HG02852 (cell line): ENCODE measurements at regions not wholly inside any gene's neighbourhood (a gene's known extent, or its start where the extent isn't known, plus 50 kb on each side); places are given as distances from the start of the nearest gene placed in this dataset.

Experiments used
- ATAC-seq: cut with Tn5 transposase; IDR thresholded peaks from one replicate; pipeline ENCODE4 v1.9.1; 2021; ENCODE audit warnings: mild to moderate bottlenecking, moderate library complexity; ENCODE audit not compliant: unreplicated experiment

- ATAC-seq = no peak
Measured at GRCh38 chr15:62431817-62432216, 266.7 kb upstream of the C2CD4B start.

- ATAC-seq = no peak
Measured at GRCh38 chr15:62432702-62433398, 267.8 kb upstream of the C2CD4B start.

- no peak for ATAC-seq
Measured at GRCh38 chr15:62436235-62436634, 271.1 kb upstream of the C2CD4B start.

GRCh38 chr15:62437753-62438152 lies 272.7 kb upstream of the C2CD4B start:
- no peak for ATAC-seq

- ATAC-seq = no peak
Measured at GRCh38 chr15:62439543-62440016, 274.5 kb upstream of the C2CD4B start.

- ATAC-seq = no peak
Measured at GRCh38 chr15:62440362-62441105, 275.4 kb upstream of the C2CD4B start.

GRCh38 chr15:62444104-62445022 lies 279.3 kb upstream of the C2CD4B start:
- ATAC-seq = no peak

- ATAC-seq = no peak
Measured at GRCh38 chr15:62445244-62445643, 280.2 kb upstream of the C2CD4B start.

GRCh38 chr15:62446984-62447383 lies 281.9 kb upstream of the C2CD4B start:
- ATAC-seq = no peak

GRCh38 chr15:62447742-62448141 lies 282.7 kb upstream of the C2CD4B start:
- ATAC-seq = no peak

- no peak for ATAC-seq
Measured at GRCh38 chr15:62449638-62450037, 284.6 kb upstream of the C2CD4B start.

- ATAC-seq = no peak
Measured at GRCh38 chr15:62450061-62450460, 285.0 kb upstream of the C2CD4B start.

GRCh38 chr15:62452026-62452425 lies 286.9 kb upstream of the C2CD4B start:
- ATAC-seq = no peak

GRCh38 chr15:62452667-62453066 lies 287.6 kb upstream of the C2CD4B start:
- ATAC-seq = no peak

GRCh38 chr15:62453375-62453774 lies 288.3 kb upstream of the C2CD4B start:
- no peak for ATAC-seq

GRCh38 chr15:62453981-62454380 lies 288.9 kb upstream of the C2CD4B start:
- no peak for ATAC-seq

- no peak for ATAC-seq
Measured at GRCh38 chr15:62454567-62455172, 289.6 kb upstream of the C2CD4B start.

GRCh38 chr15:62455441-62455921 lies 290.4 kb upstream of the C2CD4B start:
- ATAC-seq = no peak

- ATAC-seq = no peak
Measured at GRCh38 chr15:62456011-62456920, 291.2 kb upstream of the C2CD4B start.

- no peak for ATAC-seq
Measured at GRCh38 chr15:62457100-62457499, 292.0 kb upstream of the C2CD4B start.
